Lower leg skin (tissue), 3 donors: ENCODE measurements at regions not wholly inside any gene's neighbourhood (a gene's known extent, or its start where the extent isn't known, plus 50 kb on each side); places are given as distances from the start of the nearest gene placed in this dataset.

Experiments used
- POLR2A ChIP-seq, 2 donors: fragments of 450-650 bp; IDR thresholded peaks; one replicate each; pipeline ENCODE4 v1.6.1; 2016 to 2017; ENCODE audit warnings: antibody characterized with exemption in 2 of 2, mild to moderate bottlenecking in 1 of 2, moderate library complexity in 1 of 2
- TF ChIP-seq, protein P1 (sequence below), 3 donors: fragments of 450-650 bp; IDR thresholded peaks; one replicate each; pipeline ENCODE4 v1.5.1; 2016; ENCODE audit warnings: antibody characterized with exemption in 3 of 3, mild to moderate bottlenecking in 3 of 3, moderate library complexity in 2 of 3

DNA sequence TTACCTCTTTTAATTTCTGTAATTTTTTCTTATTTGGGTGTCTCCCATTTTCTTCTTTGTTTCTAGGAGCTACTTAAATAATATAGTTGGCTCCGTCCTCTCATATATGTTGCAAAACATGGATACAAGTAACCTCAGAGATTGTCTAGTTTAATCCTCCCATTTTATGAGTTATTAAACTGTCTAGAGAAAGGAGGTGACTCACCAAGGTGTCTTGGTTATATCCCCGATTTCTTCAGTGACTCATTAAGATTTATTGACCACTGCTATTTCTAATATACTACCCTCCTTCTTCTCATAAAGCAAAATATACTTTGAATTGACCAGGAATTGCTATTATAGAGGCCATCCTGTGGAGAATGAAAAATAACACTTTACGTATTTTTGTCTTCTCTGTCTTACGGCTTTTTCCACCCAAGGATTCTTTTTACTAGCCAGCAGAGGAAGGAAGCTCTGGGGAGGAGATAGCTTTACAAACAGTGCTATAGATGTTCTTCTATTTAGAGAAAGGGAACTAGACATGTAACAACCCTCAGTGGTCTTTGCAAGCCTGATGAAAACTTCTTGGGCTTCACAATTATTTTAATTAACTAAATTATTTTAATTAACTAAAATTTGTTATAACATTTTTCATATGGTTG is 300.4 kb upstream of the TNP1 start:
- TF ChIP-seq, protein P1, sequence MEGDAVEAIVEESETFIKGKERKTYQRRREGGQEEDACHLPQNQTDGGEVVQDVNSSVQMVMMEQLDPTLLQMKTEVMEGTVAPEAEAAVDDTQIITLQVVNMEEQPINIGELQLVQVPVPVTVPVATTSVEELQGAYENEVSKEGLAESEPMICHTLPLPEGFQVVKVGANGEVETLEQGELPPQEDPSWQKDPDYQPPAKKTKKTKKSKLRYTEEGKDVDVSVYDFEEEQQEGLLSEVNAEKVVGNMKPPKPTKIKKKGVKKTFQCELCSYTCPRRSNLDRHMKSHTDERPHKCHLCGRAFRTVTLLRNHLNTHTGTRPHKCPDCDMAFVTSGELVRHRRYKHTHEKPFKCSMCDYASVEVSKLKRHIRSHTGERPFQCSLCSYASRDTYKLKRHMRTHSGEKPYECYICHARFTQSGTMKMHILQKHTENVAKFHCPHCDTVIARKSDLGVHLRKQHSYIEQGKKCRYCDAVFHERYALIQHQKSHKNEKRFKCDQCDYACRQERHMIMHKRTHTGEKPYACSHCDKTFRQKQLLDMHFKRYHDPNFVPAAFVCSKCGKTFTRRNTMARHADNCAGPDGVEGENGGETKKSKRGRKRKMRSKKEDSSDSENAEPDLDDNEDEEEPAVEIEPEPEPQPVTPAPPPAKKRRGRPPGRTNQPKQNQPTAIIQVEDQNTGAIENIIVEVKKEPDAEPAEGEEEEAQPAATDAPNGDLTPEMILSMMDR (IDR thresholded peaks at IDR 0.05) = no peak
- no peak for TF ChIP-seq POLR2A (IDR thresholded peaks at IDR 0.05)
